ENCODE measurements at regions not wholly inside any gene's neighbourhood (a gene's known extent, or its start where the extent isn't known, plus 50 kb on each side); places are given as distances from the start of the nearest gene placed in this dataset.

GRCh38 chr12:65556676-65557437 lies 267.4 kb upstream of the HMGA2 start:
- DNase-seq (ENCODE audit: low read depth in 2 of 2), result peak; percentile 5 to 30

- no peak for DNase-seq (ENCODE audit: low read depth in 2 of 2)
These were observed 266.7 kb upstream of the HMGA2 start for GRCh38 chr12:65557438-65558181.

- no peak for DNase-seq (ENCODE audit: low read depth in 2 of 2)
These were observed 264.0 kb upstream of the HMGA2 start for GRCh38 chr12:65560286-65560685.

- DNase-seq (ENCODE audit: low read depth in 2 of 2), result no peak
These were observed 262.4 kb upstream of the HMGA2 start for GRCh38 chr12:65561798-65562382.

- DNase-seq (ENCODE audit: low read depth in 2 of 2), result no peak
These were observed 258.4 kb upstream of the HMGA2 start for GRCh38 chr12:65565601-65566560.

GRCh38 chr12:65566751-65567150 lies 257.5 kb upstream of the HMGA2 start:
- no peak for DNase-seq (ENCODE audit: low read depth in 2 of 2)

- no peak for DNase-seq (ENCODE audit: low read depth in 2 of 2)
These were observed 256.5 kb upstream of the HMGA2 start for GRCh38 chr12:65567820-65568219.

GRCh38 chr12:65568517-65568916 lies 255.8 kb upstream of the HMGA2 start:
- no peak for DNase-seq (ENCODE audit: low read depth in 2 of 2)

- no peak for DNase-seq (ENCODE audit: low read depth in 2 of 2)
These were observed 253.7 kb upstream of the HMGA2 start for GRCh38 chr12:65570451-65571130.

GRCh38 chr12:65574867-65575266 lies 249.4 kb upstream of the HMGA2 start:
- no peak for DNase-seq (ENCODE audit: low read depth in 2 of 2)

- no peak for DNase-seq (ENCODE audit: low read depth in 2 of 2)
These were observed 240.3 kb upstream of the HMGA2 start for GRCh38 chr12:65584016-65584415.

GRCh38 chr12:65585648-65586602 lies 238.4 kb upstream of the HMGA2 start:
- no peak for DNase-seq (ENCODE audit: low read depth in 2 of 2)

GRCh38 chr12:65586796-65587195 lies 237.5 kb upstream of the HMGA2 start:
- no peak for DNase-seq (ENCODE audit: low read depth in 2 of 2)

GRCh38 chr12:65590318-65590717 lies 234.0 kb upstream of the HMGA2 start:
- DNase-seq (ENCODE audit: low read depth in 2 of 2), result no peak

GRCh38 chr12:65592416-65592815 lies 231.9 kb upstream of the HMGA2 start:
- no peak for DNase-seq (ENCODE audit: low read depth in 2 of 2)

- DNase-seq (ENCODE audit: low read depth in 2 of 2), result no peak
These were observed 231.0 kb upstream of the HMGA2 start for GRCh38 chr12:65593239-65593701.

GRCh38 chr12:65594409-65594808 lies 229.9 kb upstream of the HMGA2 start:
- DNase-seq (ENCODE audit: low read depth in 2 of 2), result no peak

- DNase-seq (ENCODE audit: low read depth in 2 of 2), result no peak
These were observed 229.2 kb upstream of the HMGA2 start for GRCh38 chr12:65595016-65595560.

GRCh38 chr12:65596514-65597091 lies 227.7 kb upstream of the HMGA2 start:
- DNase-seq (ENCODE audit: low read depth in 2 of 2), result no peak
